ENCODE measurements at regions not wholly inside any gene's neighbourhood (a gene's known extent, or its start where the extent isn't known, plus 50 kb on each side); places are given as distances from the start of the nearest gene placed in this dataset.
"Not testable (repeated sequence)": the region's sequence is repeated elsewhere in the genome, so short reads cannot be mapped to it uniquely, and the experiment has no call there.

GRCh38 chr14:105699706-105700105 is 173.3 kb downstream of the TMEM121 start:
- not testable (repeated sequence) for TF ChIP-seq POLR2A (IDR thresholded peaks at IDR 0.05)
- TF ChIP-seq, protein P1, sequence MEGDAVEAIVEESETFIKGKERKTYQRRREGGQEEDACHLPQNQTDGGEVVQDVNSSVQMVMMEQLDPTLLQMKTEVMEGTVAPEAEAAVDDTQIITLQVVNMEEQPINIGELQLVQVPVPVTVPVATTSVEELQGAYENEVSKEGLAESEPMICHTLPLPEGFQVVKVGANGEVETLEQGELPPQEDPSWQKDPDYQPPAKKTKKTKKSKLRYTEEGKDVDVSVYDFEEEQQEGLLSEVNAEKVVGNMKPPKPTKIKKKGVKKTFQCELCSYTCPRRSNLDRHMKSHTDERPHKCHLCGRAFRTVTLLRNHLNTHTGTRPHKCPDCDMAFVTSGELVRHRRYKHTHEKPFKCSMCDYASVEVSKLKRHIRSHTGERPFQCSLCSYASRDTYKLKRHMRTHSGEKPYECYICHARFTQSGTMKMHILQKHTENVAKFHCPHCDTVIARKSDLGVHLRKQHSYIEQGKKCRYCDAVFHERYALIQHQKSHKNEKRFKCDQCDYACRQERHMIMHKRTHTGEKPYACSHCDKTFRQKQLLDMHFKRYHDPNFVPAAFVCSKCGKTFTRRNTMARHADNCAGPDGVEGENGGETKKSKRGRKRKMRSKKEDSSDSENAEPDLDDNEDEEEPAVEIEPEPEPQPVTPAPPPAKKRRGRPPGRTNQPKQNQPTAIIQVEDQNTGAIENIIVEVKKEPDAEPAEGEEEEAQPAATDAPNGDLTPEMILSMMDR (IDR thresholded peaks at IDR 0.05): not testable (repeated sequence)
